ENCODE measurements at regions not wholly inside any gene's neighbourhood (a gene's known extent, or its start where the extent isn't known, plus 50 kb on each side); places are given as distances from the start of the nearest gene placed in this dataset.

- H3K4me3 ChIP-seq (ENCODE audit: low read depth, low read length): no peak overlapping the region
- peak; percentile 78 for DNase-seq (ENCODE audit: low read depth)
- TF ChIP-seq MYC (IDR thresholded peaks at IDR 0.05; ENCODE audit: low read depth, low read length) (peak; percentile 60), CTCF (IDR thresholded peaks at IDR 0.05; ENCODE audit: low read depth, low read length) (no peak), MAX (IDR thresholded peaks at IDR 0.05; ENCODE audit: low read depth, low read length) (peak; percentile 67), POLR2A (IDR thresholded peaks at IDR 0.05; ENCODE audit: extremely low read depth, insufficient read length) (no peak)
These were observed 72.6 kb upstream of the TARDBP start for GRCh38 chr1:10939654-10940450.

GRCh38 chr1:10940451-10940804, 72.0 kb upstream of the TARDBP start:
- H3K4me3 ChIP-seq (ENCODE audit: low read depth, low read length): no peak overlapping the region
- no peak for TF ChIP-seq CTCF (IDR thresholded peaks at IDR 0.05; ENCODE audit: low read depth, low read length)
- no peak for TF ChIP-seq POLR2A (IDR thresholded peaks at IDR 0.05; ENCODE audit: extremely low read depth, insufficient read length)
- no peak for TF ChIP-seq MYC (IDR thresholded peaks at IDR 0.05; ENCODE audit: low read depth, low read length)
- no peak for TF ChIP-seq MAX (IDR thresholded peaks at IDR 0.05; ENCODE audit: low read depth, low read length)
- DNase-seq (ENCODE audit: low read depth): no peak

GRCh38 chr1:10940838-10941237, 71.6 kb upstream of the TARDBP start:
- TF ChIP-seq POLR2A (IDR thresholded peaks at IDR 0.05; ENCODE audit: extremely low read depth, insufficient read length): no peak
- H3K4me3 ChIP-seq (ENCODE audit: low read depth, low read length): no peak overlapping the region
- no peak for DNase-seq (ENCODE audit: low read depth)

GRCh38 chr1:10941891-10942541, 70.4 kb upstream of the TARDBP start:
- no peak overlapping the region for H3K4me3 ChIP-seq (ENCODE audit: low read depth, low read length)
- TF ChIP-seq MAX (IDR thresholded peaks at IDR 0.05; ENCODE audit: low read depth, low read length): no peak
- peak; percentile 96 for TF ChIP-seq CTCF (IDR thresholded peaks at IDR 0.05; ENCODE audit: low read depth, low read length)
- DNase-seq (ENCODE audit: low read depth): peak; percentile 60

- no peak for DNase-seq (ENCODE audit: low read depth)
- no peak for TF ChIP-seq MAX (IDR thresholded peaks at IDR 0.05; ENCODE audit: low read depth, low read length)
- TF ChIP-seq CTCF (IDR thresholded peaks at IDR 0.05; ENCODE audit: low read depth, low read length): no peak
- TF ChIP-seq POLR2A (IDR thresholded peaks at IDR 0.05; ENCODE audit: extremely low read depth, insufficient read length): no peak
- TF ChIP-seq MYC (IDR thresholded peaks at IDR 0.05; ENCODE audit: low read depth, low read length): no peak
- no peak overlapping the region for H3K4me3 ChIP-seq (ENCODE audit: low read depth, low read length)
These were observed 69.9 kb upstream of the TARDBP start for GRCh38 chr1:10942542-10942912.

- TF ChIP-seq MYC (IDR thresholded peaks at IDR 0.05; ENCODE audit: low read depth, low read length) (no peak), MAX (IDR thresholded peaks at IDR 0.05; ENCODE audit: low read depth, low read length) (no peak), CTCF (IDR thresholded peaks at IDR 0.05; ENCODE audit: low read depth, low read length) (no peak), POLR2A (IDR thresholded peaks at IDR 0.05; ENCODE audit: extremely low read depth, insufficient read length) (no peak)
- no peak overlapping the region for H3K4me3 ChIP-seq (ENCODE audit: low read depth, low read length)
- DNase-seq (ENCODE audit: low read depth): no peak
These were observed 69.4 kb upstream of the TARDBP start for GRCh38 chr1:10943041-10943440.

All from NB4 (cell line).